ENCODE measurements at regions not wholly inside any gene's neighbourhood (a gene's known extent, or its start where the extent isn't known, plus 50 kb on each side); places are given as distances from the start of the nearest gene placed in this dataset.

DNA sequence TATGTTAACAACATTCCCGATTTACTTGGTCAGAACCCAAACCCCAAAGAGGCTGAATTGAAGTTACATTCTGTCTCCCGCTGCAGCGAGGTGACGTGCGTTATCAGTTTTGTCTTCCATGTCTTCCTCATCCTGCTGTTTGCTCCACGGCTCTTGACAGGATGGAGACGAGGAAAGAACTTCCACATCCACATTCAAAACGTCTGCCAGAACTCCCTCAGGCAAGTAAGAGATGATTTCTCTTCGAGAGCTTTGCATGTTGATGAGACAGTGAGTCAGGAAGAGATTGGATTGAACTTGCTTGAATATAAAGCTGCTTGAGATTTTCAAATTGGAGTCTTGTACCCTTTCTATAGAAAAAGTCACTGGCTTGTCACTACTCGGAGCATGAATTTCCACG lies 242.6 kb downstream of the AUH start:
- TF ChIP-seq, protein P1, sequence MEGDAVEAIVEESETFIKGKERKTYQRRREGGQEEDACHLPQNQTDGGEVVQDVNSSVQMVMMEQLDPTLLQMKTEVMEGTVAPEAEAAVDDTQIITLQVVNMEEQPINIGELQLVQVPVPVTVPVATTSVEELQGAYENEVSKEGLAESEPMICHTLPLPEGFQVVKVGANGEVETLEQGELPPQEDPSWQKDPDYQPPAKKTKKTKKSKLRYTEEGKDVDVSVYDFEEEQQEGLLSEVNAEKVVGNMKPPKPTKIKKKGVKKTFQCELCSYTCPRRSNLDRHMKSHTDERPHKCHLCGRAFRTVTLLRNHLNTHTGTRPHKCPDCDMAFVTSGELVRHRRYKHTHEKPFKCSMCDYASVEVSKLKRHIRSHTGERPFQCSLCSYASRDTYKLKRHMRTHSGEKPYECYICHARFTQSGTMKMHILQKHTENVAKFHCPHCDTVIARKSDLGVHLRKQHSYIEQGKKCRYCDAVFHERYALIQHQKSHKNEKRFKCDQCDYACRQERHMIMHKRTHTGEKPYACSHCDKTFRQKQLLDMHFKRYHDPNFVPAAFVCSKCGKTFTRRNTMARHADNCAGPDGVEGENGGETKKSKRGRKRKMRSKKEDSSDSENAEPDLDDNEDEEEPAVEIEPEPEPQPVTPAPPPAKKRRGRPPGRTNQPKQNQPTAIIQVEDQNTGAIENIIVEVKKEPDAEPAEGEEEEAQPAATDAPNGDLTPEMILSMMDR (IDR thresholded peaks at IDR 0.05; ENCODE audit: insufficient read depth, low read depth, low read length), result no peak
- TF ChIP-seq EZH2 (IDR thresholded peaks at IDR 0.05; ENCODE audit: insufficient read depth, low read length), result no peak

Data from astrocyte (in vitro differentiated cells and primary cell).